Hepatocyte (in vitro differentiated cells): ENCODE measurements at regions not wholly inside any gene's neighbourhood (a gene's known extent, or its start where the extent isn't known, plus 50 kb on each side); places are given as distances from the start of the nearest gene placed in this dataset.

Source experiments
- CTCF ChIP-seq: fragments of 200-600 bp; sonication (generic); IDR thresholded peaks from 2 replicates; pipeline ENCODE4 v1.5.1; 2016; ENCODE audit warnings: antibody characterized with exemption, mild to moderate bottlenecking; ENCODE audit not compliant: poor library complexity
- EZH2 ChIP-seq: fragments of 200-600 bp; sonication (generic); IDR thresholded peaks from 2 replicates; pipeline ENCODE4 v1.6.1; 2016; ENCODE audit warnings: antibody characterized with exemption, mild to moderate bottlenecking, borderline replicate concordance
- EZH2phosphoT487 ChIP-seq: fragments of 200-600 bp; sonication (generic); IDR thresholded peaks from one replicate; pipeline ENCODE4 v1.6.1; 2018; ENCODE audit warnings: antibody characterized with exemption, mild to moderate bottlenecking, low read depth, moderate library complexity; ENCODE audit not compliant: unreplicated experiment, severe bottlenecking

DNA sequence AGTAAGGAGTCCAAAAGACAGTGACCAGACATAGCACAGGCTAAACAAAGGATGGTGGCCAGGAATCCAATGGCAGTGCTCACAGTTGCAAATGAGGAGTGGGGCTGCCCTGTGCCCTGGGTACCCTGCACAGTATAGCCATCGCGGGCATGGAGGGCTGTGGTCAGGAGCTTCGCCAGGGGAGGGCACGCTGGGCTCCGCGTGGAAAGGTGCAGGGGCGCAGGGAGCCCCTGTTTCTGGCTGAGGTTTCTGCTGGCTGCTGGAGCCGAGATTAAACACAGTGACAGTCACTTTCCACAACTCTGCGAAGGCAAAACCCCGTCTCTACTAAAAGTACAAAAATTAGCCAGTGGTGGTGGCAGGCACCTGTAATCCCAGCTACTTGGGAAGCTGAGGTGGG lies 194.7 kb downstream of the GALR1 start:
- TF ChIP-seq CTCF: no peak
- no peak for TF ChIP-seq EZH2
- no peak for TF ChIP-seq EZH2phosphoT487
